ENCODE measurements at regions not wholly inside any gene's neighbourhood (a gene's known extent, or its start where the extent isn't known, plus 50 kb on each side); places are given as distances from the start of the nearest gene placed in this dataset.
A peak's percentile ranks its signal among the peaks of the same experiment; 100 is the strongest.

DNA sequence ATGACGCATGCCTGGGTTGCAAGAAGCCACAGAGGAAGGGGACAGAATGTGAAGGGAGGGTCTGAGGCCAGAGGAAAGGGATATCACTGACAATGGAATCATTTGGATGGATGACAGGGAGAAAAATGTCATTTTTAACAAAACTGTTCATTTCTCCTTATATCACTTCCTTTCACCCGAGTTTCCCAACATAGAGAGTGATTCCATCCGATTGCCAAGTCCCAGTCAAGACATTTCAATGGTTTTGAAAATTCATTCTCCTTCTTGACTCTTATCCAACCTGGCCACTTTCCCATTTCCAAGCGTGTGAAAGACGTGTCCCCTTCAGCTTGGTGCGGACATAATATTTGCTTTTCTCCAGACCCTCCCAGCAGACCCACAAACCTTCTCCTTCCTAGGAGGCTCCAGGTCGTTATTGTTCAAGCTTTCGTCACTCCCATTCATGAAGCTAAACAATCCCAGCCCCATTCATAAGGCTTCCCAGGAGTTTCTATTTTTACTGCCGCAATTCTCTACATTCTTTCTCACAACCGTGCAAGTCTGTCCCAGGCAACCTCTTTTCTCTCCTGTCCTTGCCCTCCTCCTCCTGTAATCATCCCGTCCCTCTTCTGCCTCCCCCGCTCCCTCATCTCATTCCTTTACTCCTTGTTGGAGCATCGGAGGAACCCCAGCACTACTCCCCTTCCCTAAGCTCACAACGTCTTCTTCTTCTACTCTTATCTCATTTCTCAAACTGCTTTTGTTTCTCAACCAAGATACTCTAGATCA is 301.3 kb upstream of the KLF6 start:
- DNase-seq (ENCODE audit: low read depth, low spot score), result peak; percentile 55

DNA sequence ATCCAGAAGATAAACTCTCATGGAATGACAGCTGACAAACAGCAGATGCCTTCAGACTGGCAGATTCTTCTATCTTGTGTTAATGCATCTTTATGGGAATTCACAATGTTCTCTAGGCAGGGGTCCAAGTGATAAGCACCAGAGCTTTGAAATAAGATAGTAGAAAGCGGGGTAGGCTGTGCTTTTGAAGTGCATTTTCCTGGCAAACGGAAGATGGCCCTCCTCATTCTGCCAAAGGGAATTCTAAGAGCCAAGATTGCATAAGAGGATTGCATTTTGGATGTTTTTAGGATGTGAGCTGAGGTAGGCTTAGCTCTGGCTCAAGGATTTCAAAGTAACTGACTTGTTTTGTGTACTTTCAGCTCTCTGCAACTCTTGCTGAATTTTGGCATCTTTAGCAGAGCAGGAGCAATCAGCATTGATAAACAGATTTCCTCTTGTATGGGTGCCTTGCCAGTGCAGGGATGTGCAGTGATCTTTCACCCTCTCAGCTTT is 298.5 kb upstream of the KLF6 start:
- peak; percentile 21 for DNase-seq (ENCODE audit: low read depth, low spot score)

DNA sequence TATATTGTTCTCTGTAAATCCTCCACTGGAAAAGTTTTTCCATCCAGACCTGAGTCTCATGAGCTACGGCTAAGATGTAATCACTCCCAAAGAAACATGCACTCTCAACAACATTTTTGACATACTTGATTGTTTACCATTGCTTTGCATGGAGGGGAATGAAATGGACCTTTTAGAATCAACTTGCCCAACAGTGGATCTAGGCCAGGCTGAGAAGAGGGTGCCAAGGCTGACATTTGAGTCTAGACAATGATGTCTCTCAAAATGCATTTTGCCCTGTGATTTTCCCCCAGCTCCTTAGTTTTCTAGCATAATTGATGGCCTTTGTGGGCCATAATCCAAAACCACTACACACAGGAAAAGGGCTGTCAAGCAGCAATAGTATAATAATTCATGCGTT is 297.9 kb upstream of the KLF6 start:
- DNase-seq (ENCODE audit: low read depth, low spot score), result peak; percentile 64

DNA sequence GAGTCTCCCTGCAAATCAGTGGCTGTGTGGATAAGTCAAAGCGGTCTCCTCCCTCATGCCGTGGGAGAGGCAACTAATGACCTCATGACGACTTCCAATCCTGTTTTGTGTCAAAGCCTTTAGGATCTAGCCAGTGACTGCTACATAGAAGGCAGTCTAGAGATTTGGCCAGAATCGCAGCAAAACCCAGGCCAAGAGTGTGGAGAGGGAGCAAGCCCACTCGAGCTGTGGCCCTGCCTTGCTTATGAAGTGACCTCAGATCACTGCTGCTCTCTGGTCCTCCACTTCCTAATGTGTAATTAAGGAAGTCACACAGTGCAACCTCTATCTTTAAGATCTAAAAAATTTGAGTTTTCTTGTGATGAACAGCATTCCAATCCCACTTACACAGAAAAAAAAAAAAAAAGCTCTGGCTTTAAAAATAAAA is 296.7 kb upstream of the KLF6 start:
- peak; percentile 26 for DNase-seq (ENCODE audit: low read depth, low spot score)

DNA sequence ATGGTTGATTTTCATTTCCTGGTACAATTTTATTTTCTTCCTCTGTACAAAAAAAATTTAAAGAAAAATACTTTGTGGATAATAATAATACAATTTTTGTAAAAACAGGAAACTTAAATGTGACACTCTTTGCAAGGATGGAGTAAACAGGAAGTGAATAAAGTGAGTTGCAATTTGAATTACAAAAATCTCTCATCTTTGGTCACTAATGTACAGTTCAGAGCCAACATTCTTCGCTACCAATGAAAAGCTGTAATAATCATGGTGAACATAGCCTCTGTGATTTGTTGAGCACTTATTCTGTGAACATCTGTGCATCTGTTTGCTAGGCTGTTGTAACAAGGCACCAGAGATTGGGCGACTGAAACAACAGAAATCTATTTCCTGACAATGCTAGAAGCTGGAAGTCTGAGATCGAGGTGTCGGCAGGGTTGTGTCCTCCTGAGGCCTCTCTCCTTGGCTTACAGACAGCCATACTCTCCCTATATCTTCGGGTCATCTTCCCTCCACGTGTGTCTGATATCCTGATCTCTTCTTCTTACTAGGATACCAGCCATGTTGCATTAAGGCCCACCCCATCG is 295.3 kb upstream of the KLF6 start:
- no peak for DNase-seq (ENCODE audit: low read depth, low spot score)

DNA sequence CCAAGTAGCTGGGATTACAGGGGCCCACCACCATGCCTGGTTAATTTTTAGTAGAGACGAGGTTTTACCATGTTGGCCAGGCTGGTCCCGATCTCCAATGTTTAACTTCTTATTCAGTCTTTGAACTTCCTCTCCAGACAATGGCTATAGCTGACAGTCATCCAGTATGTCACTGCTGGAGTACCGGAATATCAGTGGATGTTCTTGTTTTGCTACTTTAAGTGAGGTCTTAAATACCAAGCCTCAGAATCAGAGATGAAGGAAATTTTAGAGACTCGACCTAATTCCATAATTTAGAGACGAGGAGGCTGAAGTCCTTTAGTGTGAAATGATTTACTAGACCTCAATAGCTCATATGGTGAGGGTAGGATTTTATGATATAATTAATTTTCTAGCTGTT is 294.8 kb upstream of the KLF6 start:
- DNase-seq (ENCODE audit: low read depth, low spot score), result no peak

DNA sequence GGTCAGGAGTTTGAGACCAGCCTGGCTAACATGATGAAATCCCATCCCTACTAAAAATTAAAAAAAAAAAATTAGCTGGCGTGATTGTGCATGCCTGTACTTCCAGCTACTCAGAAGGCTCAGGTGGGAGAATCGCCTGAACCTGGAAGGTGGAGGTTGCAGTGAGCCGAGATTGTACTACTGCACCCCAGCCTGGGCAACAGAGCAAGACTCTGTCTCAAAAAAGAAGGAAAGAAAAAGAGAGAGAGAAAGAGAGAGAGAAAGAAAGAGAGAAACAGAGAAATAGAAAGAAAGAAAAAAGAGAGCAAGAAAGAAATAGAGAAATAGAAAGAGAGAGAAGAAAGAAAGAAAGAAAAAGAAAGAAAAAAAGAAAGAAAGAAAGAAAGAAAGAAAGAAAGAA is 292.8 kb upstream of the KLF6 start:
- DNase-seq (ENCODE audit: low read depth, low spot score), result no peak

DNA sequence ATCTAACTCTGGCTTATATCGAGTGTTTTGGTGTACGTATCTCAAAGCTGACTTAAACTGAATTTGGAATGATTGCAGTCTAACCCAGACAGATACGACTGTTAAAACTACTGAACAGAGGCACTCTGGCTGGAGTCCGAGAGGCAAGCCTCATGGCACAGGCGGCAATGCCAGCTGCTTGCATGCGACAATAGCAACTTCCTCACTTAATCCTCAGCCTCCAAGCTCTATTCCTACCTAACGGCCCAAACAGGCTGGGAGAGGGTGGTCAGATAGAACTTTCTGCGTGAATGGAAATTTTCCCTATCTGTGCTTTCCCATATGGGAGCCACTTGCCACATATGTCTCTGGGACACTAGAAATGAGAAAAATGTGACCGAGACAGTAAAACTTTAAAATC is 292.0 kb upstream of the KLF6 start:
- no peak for DNase-seq (ENCODE audit: low read depth, low spot score)

DNA sequence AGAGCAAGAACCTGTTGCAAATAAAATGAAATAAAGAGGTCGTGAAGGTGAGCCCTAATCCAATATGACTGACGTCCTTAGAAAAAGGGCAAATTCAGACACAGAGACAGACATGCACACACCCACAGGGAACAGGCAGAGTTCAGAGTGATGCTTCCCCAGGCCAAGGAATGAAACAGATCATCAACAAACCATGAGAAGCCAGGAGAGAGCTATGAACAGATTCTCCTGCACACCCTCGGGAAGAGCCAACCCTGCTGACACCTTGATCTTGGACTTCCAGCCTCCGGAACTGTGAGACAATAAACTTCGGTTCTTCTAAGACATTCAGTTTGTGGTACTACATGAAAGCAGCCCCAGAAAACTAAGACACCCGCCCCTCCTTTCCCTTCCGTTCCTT is 290.4 kb upstream of the KLF6 start:
- no peak for DNase-seq (ENCODE audit: low read depth, low spot score)

DNA sequence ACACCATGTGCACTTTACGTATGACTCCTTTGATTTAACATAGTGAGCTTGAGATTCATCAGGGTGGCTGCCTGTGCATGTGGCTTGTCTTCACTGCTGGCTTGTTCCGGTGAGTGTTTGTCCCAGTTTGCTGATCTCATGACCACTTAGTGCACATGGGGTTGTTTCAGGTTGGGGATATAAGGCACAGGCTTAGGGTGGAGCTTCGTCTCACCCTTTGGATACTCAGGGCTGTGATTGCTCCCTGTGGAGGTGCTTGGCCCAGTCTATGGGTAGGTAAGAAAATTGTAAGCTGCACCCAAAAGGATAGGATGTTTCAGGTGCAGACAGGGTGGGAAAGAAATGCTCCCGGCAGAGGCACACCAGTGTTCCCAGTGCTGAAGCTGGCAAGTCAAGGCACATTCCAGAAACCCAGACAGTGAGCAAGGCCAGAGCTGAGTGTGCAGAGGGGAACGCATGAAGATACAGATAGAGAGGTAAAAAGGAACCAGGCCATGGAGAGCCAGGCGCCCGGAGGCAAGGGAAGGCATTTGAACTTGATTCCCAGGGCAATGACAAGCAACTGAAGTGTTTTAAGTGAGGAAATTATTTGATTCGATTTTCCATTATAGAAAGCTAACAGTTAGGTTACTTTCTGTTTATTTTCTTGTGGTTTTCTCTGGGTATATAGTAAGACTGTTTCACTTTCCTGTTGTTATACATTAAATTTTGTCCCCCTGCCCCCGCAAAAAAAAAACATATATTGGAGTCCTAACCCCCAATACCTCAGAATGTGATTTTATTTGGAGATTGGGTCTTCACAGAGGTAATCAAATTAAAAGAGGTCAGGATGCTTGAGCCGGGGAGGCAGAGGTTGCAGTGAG is 289.8 kb upstream of the KLF6 start:
- peak; percentile 47 for DNase-seq (ENCODE audit: low read depth, low spot score)

DNA sequence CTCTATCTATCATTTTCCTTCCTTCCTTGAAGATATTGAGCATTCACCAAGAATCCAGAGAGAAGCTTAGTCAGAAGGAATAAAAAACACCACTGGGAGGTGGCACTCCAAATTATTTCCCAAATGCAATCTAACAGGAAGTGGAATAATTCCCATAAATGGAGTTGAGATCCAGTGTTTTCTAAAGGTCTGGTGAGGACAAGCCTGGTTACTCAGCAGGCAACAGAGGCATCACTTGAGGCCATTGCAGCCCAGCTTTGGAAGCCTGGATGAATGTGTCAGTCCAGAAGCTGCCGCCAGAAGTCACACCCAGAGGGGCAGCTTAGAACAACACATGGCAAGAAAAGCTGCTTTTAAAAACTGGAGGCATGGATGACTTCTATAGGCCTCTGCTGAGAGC is 288.9 kb upstream of the KLF6 start:
- peak; percentile 26 for DNase-seq (ENCODE audit: low read depth, low spot score)

DNA sequence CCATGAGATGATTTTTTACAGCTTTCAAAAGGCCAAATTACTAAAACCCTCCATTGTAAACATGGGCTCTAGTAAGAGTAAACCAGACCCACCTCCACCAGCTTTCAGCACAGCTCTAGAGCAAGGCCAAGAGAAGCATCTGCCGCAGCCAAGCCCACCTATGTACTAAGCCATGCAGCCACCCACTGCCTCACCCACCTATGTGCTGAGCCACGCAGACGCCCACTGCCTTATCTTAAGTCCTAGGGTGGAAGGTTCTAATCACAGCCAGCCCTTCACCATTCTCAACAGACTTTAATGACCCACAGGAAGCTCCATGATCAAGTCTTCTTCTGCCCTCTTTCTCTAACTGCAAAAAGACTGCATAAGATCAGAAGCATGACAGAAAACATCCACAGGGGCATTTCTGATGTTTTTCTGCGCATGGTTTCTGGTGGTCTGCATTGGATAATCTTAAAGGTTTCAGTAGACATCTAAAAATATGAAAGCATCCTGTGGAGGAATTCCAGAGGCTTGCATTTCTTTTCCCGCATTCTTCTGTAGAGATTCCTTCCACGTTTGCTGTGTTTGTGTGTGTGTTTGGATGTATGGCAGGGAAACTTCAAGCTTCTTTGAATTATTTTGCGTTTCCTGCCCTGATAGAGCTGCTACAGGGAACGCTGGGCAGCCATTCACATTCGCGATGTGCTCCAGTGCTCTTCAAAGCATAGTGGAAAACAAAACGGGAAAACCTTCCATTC is 286.1 kb upstream of the KLF6 start:
- no peak for DNase-seq (ENCODE audit: low read depth, low spot score)

DNA sequence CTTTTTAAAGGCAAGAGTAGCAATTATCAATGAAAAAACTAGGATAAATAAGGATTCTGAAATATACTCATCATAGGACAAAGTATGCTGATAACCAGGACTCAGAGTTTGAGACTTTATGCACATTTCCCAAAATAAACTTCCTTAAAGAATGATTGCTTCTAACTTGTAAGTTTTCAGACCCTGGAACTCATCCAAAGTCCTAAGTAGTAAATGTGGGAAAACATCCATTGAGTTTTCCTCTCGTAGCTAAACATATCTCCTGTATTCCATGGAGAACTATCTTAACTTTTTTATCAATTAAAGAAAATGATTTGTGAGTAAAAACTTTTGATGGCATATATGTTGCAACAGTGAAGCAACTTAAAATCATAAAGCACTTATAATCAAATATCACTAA is 285.2 kb upstream of the KLF6 start:
- DNase-seq (ENCODE audit: low read depth, low spot score), result no peak

DNA sequence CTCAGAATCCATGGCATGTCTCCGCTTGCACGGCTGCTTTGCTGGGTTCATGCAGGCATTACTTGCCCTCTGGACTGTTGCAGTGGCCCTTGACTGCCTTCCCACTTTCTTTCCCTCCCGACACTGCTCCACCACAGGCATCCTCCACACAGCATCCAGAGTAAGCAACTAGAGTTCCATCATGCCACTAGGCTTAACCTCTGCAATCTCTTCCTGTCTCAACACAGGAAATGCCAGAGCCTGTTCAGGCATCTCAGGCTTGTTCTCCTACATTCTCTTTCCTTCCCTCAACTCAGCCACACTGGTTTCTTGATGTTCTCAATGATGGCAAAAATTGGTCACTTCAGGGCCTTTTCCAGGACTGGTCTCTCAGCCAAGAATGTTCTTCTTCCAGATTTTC is 284.5 kb upstream of the KLF6 start:
- DNase-seq (ENCODE audit: low read depth, low spot score), result peak; percentile 49

DNA sequence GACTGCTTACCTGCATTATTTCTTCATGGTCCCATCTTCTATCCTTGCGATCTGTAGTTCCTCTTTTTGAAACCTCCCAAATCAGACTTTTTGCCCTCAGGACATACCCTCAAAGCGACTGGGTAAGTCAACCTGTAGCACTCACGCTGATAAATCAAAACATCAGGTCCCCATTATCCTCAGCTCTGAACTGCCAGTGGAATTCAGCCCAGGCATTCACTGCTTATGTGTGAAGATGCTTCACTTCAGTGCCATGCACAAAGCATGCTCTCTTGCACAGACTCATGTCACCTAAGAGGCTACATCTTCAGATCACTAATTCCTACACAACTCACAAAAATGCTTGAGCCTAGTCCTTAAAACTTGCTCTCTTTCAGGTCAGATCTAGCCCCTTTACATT is 283.6 kb upstream of the KLF6 start:
- no peak for DNase-seq (ENCODE audit: low read depth, low spot score)

DNA sequence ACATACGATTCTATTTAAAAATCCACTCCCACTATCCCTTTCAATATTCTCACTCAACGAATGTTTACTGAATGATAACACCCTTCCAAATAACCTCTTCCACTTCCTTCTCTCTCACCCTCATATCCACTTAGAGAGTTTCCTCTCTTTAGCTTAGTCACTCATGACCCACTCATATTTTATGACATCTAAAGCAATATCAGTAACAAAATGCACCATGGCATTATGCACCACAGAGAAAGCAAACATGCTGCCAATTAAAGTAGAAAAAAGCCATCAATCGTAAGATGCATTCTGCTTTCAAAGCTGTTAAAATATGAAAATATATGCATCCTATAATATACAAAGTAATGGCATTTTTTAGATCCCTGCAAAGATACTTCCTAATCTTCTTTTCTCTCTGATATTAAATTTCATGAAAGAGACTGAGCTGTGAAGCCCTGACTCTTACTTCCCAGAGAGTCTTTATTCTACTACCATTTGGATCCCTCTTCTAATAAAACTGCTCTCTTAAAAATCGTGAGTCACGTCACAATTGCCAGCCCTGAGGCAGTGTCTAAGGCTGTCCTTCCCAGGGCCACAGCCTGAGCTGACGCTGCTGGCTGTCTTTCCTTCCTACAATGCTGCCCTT is 283.0 kb upstream of the KLF6 start:
- DNase-seq (ENCODE audit: low read depth, low spot score), result no peak

DNA sequence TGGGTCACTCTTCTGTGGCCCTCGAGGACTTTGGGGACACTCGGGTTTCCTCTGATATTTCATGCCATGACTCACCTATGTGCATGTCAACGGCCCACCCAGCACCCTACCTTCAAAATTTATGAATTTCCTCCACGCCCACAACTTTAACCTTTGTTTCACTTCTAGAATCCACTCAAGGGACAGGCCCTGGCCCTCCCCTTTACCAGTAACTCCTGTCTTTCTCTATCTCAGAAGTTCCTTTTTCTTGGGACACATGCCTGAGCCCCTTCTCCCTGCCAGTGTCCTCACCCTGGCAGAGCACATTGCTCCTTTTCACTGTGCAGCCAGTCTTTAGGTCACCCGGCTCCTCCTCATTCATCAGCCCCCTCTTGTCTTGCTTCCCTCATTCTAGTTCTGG is 282.5 kb upstream of the KLF6 start:
- DNase-seq (ENCODE audit: low read depth, low spot score), result no peak

DNA sequence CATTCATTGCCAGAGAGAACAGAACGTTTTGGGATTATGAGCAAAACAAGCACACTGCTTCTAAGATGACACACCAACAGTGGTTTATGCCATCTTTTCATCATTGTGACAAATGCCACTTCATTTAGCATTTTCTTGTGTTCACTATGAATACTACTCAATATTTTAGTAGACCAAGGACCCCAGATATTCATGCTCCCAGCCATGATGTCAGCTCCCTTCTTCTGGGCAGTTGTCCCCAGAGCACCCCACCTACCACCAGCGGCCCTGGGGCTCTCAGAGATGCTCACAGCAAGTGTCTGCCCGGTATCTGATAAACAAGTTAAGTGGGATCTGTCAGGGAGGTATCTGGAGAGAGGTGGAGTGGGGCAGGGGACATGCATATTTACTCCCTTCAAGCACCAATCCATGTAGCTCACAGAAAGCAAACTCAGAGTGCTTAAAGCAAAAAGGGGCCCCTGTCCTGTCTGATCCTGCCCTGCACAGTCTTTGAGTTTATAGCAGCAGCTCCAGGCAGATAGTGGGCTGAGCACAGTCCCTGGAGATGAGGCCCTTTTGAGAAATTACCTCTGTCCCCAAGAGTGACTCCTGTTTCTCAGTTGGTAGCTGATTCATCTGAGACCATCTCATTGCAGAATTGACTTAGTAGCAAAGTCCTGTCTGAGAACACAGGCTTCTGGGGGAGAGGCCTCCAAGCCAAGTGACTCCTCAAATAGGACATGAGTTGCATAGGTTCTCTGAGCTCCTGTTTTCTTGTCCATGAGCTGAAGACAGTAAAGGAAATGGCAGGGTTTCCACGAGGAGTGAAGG is 281.8 kb upstream of the KLF6 start:
- no peak for DNase-seq (ENCODE audit: low read depth, low spot score)

DNA sequence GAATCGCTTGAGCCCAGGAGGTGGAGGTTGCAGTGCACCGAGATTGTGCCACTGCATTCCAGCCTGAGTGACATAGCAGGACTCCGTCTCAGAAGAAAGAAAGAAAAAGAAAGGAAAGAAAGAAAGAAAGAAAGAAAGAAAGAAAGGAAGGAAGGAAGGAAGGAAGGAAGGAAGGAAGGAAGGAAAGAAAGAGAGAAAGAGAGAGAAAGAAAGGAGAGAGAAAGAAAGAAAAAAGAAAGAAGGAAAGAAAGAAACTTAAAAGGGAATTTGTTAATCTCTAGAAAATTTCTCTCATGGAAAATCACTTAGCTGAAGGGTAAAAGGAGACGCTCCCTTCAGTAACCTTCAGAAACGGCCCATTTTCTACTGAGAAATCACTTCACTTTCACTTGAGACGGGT is 279.5 kb upstream of the KLF6 start:
- DNase-seq (ENCODE audit: low read depth, low spot score), result no peak

DNA sequence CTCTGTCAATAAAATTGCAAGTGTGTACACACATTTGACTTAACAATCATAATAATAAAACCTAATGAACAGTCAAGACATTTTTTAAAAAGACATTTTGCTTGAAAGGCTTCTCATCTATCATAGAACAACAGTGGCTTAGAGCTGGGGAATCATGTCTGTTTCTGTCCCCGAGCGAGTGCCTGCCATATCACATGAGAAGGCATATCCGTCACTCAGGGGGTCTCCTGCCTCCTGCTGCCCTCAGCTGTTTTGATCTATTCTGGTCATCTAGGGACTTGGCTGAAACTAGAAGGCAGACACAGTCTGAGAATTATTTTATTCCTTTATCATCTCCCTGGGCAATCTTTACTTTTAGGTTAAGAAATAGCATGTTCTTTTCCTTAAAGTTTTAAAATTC is 278.7 kb upstream of the KLF6 start:
- no peak for DNase-seq (ENCODE audit: low read depth, low spot score)

DNA sequence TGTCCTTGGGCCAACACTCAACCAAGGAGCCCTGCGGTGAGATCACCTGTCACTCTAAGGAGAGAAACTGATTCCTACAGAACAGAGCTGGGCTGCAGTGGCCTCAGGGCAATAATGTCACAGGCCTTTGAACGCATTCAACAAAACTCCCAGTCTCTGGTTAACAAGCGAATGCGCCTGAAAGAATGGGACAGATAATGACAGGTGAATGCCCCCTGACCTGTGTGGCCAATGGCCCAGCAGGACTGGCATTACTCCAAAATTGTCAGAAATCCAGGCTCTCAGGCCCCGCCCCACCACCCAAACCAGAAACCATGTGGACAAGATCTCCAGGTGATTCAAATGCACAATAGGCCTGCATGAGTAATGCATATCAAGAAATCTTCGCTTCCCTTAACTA is 277.7 kb upstream of the KLF6 start:
- DNase-seq (ENCODE audit: low read depth, low spot score), result no peak

Data from astrocyte of the hippocampus (primary cell).